ENCODE measurements at regions not wholly inside any gene's neighbourhood (a gene's known extent, or its start where the extent isn't known, plus 50 kb on each side); places are given as distances from the start of the nearest gene placed in this dataset.

DNA sequence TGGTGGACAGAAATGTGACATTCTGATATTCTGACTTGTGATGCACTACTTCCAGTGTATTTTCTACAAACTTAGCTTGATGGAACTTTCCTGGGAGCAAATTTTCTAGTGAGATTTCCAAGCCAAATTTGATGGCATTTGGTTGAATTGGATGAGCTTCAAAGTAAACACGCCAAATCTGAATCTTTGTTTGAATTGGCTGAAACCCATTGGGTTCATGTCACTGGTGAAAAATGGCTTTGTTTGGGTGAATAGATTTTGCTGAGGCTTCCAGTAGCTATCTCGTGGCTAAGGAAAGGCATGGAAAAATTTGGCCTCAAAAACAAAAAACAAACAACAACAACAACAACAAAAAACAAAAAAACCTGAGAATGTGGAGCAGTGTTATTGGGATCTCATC lies 271.1 kb upstream of the RPS23 start:
- no peak overlapping the region for H3K4me2 ChIP-seq (ENCODE audit: control insufficient read depth, insufficient read depth)
- ChIA-PET SMC1A (ENCODE audit: uncharacterized antibody, unreplicated experiment) (interaction anchor here (0.8 kb wide), 1 partner anchor 10 kb away, joined by 4 read pairs; no protein-coding TSS in a partner anchor), RAD21 (ENCODE audit: unreplicated experiment) (no interaction called here), POLR2A (no interaction called here), CTCF (no interaction called here)
- H3K9ac ChIP-seq (ENCODE audit: control insufficient read depth, insufficient read depth, low read length): no peak overlapping the region
- H4K20me1 ChIP-seq (ENCODE audit: control insufficient read depth, insufficient read depth): no peaks in the 10 kb centered on the region
- no peak overlapping the region for H2AFZ ChIP-seq (ENCODE audit: control insufficient read depth, low read depth, low read length)
- no peaks in the 10 kb centered on the region for H3K4me1 ChIP-seq (ENCODE audit: control insufficient read depth, insufficient read depth, low read length)
- no peaks in the 10 kb centered on the region for H3K9me3 ChIP-seq (replicated peaks; ENCODE audit: control insufficient read depth, insufficient read depth, low read length)
- intact Hi-C loops (cut with micrococcal nuclease; ENCODE audit: unreplicated experiment) (no loop called here), in situ Hi-C loops (cut with MboI) (no loop called here)
- TF ChIP-seq HDAC6 (IDR thresholded peaks at IDR 0.05; ENCODE audit: unreplicated experiment): no peak
- no peak for TF ChIP-seq SMARCA5 (IDR thresholded peaks at IDR 0.05)
- TF ChIP-seq, protein P1, sequence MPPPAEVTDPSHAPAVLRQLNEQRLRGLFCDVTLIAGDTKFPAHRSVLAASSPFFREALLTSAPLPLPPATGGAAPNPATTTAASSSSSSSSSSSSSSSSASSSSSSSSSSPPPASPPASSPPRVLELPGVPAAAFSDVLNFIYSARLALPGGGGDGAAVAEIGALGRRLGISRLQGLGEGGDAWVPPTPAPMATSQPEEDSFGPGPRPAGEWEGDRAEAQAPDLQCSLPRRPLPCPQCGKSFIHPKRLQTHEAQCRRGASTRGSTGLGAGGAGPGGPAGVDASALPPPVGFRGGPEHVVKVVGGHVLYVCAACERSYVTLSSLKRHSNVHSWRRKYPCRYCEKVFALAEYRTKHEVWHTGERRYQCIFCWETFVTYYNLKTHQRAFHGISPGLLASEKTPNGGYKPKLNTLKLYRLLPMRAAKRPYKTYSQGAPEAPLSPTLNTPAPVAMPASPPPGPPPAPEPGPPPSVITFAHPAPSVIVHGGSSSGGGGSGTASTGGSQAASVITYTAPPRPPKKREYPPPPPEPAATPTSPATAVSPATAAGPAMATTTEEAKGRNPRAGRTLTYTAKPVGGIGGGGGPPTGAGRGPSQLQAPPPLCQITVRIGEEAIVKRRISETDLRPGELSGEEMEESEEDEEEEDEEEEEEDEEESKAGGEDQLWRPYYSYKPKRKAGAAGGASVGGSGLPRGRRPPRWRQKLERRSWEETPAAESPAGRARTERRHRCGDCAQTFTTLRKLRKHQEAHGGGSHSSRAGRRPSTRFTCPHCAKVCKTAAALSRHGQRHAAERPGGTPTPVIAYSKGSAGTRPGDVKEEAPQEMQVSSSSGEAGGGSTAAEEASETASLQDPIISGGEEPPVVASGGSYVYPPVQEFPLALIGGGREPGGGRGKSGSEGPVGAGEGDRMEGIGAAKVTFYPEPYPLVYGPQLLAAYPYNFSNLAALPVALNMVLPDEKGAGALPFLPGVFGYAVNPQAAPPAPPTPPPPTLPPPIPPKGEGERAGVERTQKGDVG (CRISPR knock-in tag; IDR thresholded peaks at IDR 0.05): no peak
- no peak for TF ChIP-seq TBL1XR1 (IDR thresholded peaks at IDR 0.05; ENCODE audit: low read depth, low read length)
- TF ChIP-seq, protein P2, sequence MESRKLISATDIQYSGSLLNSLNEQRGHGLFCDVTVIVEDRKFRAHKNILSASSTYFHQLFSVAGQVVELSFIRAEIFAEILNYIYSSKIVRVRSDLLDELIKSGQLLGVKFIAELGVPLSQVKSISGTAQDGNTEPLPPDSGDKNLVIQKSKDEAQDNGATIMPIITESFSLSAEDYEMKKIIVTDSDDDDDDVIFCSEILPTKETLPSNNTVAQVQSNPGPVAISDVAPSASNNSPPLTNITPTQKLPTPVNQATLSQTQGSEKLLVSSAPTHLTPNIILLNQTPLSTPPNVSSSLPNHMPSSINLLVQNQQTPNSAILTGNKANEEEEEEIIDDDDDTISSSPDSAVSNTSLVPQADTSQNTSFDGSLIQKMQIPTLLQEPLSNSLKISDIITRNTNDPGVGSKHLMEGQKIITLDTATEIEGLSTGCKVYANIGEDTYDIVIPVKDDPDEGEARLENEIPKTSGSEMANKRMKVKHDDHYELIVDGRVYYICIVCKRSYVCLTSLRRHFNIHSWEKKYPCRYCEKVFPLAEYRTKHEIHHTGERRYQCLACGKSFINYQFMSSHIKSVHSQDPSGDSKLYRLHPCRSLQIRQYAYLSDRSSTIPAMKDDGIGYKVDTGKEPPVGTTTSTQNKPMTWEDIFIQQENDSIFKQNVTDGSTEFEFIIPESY (IDR thresholded peaks at IDR 0.05): no peak
- no peak for TF ChIP-seq MLLT1 (IDR thresholded peaks at IDR 0.05)
- TF ChIP-seq DPF2 (IDR thresholded peaks at IDR 0.05): no peak
- no peak for TF ChIP-seq RAD21 (IDR thresholded peaks at IDR 0.05; ENCODE audit: insufficient read depth, low read depth, low read length)
- TF ChIP-seq KAT2A (conservative IDR thresholded peaks at IDR 0.05; ENCODE audit: control insufficient read depth, low read depth, low read length): no peak
- TF ChIP-seq CHD1 (IDR thresholded peaks at IDR 0.05; ENCODE audit: low read depth, low read length): no peak
- no peaks in the 10 kb centered on the region for H3K79me2 ChIP-seq (ENCODE audit: control insufficient read depth, insufficient read depth, low read length)
- H3K27me3 ChIP-seq (replicated peaks in 1 of 2; ENCODE audit: control insufficient read depth in 2 of 2, insufficient read depth in 2 of 2, low read length in 1 of 2): no peaks in the 10 kb centered on the region
- no peak for FAIRE-seq
- ATAC-seq: no peak
- 21% methylated on average over 2 of the region's 2 CpGs for WGBS (ENCODE audit: insufficient coverage, insufficient replicate concordance, low lambda C conversion rate, missing lambda C conversion rate)
- no TSS peak for BruUV-seq (replicated peaks)
- no peak for DNase-seq (ENCODE audit: low read depth, low spot score)
- no peak overlapping the region for H3K4me3 ChIP-seq
- no peaks in the 10 kb centered on the region for H3K36me3 ChIP-seq (ENCODE audit: control insufficient read depth in 2 of 2, insufficient read depth in 2 of 2, low read length in 1 of 2)
- no peak overlapping the region for H3K27ac ChIP-seq (ENCODE audit: control insufficient read depth, insufficient read depth)

Measured in GM12878 (cell line).